ENCODE measurements at regions not wholly inside any gene's neighbourhood (a gene's known extent, or its start where the extent isn't known, plus 50 kb on each side); places are given as distances from the start of the nearest gene placed in this dataset.

- Histone ChIP-seq H3K4me3 (ENCODE audit: low read depth in 1 of 3, low read length in 3 of 3) (no peak overlapping the region), H3K27ac (ENCODE audit: low read depth in 1 of 2, low read length in 2 of 2) (no peak overlapping the region), H3K27me3 (ENCODE audit: control insufficient read depth in 4 of 4, insufficient read depth in 4 of 4, low read length in 3 of 4) (no peaks in the 10 kb centered on the region), H3K36me3 (ENCODE audit: control insufficient read depth in 4 of 4, insufficient read depth in 3 of 4, low read depth in 1 of 4, low read length in 3 of 4) (no peaks in the 10 kb centered on the region), H3K9me3 (ENCODE audit: control insufficient read depth in 4 of 4, low read length in 3 of 4) (no peaks in the 10 kb centered on the region), H3K4me1 (ENCODE audit: control insufficient read depth in 4 of 4, insufficient read depth in 4 of 4, low read length in 3 of 4) (no peaks in the 10 kb centered on the region), H3K9ac (ENCODE audit: low read depth in 1 of 2, low read length in 2 of 2) (no peak overlapping the region)
- TF ChIP-seq RAD21 (IDR thresholded peaks at IDR 0.05) (no peak), JUND (IDR thresholded peaks at IDR 0.05) (no peak), GABPA (IDR thresholded peaks at IDR 0.05 in 1 of 2, conservative IDR thresholded peaks at IDR 0.05 in 1 of 2) (no peak), FOXA1 (IDR thresholded peaks at IDR 0.05) (no peak), EGR1 (IDR thresholded peaks at IDR 0.05; ENCODE audit: low read depth in 2 of 2) (no peak), NR2F2 (IDR thresholded peaks at IDR 0.05) (no peak), RXRA (IDR thresholded peaks at IDR 0.05) (no peak), TAF1 (conservative IDR thresholded peaks at IDR 0.05) (no peak)
- TF ChIP-seq, protein P1, sequence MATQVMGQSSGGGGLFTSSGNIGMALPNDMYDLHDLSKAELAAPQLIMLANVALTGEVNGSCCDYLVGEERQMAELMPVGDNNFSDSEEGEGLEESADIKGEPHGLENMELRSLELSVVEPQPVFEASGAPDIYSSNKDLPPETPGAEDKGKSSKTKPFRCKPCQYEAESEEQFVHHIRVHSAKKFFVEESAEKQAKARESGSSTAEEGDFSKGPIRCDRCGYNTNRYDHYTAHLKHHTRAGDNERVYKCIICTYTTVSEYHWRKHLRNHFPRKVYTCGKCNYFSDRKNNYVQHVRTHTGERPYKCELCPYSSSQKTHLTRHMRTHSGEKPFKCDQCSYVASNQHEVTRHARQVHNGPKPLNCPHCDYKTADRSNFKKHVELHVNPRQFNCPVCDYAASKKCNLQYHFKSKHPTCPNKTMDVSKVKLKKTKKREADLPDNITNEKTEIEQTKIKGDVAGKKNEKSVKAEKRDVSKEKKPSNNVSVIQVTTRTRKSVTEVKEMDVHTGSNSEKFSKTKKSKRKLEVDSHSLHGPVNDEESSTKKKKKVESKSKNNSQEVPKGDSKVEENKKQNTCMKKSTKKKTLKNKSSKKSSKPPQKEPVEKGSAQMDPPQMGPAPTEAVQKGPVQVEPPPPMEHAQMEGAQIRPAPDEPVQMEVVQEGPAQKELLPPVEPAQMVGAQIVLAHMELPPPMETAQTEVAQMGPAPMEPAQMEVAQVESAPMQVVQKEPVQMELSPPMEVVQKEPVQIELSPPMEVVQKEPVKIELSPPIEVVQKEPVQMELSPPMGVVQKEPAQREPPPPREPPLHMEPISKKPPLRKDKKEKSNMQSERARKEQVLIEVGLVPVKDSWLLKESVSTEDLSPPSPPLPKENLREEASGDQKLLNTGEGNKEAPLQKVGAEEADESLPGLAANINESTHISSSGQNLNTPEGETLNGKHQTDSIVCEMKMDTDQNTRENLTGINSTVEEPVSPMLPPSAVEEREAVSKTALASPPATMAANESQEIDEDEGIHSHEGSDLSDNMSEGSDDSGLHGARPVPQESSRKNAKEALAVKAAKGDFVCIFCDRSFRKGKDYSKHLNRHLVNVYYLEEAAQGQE (IDR thresholded peaks at IDR 0.05) = no peak
- TF ChIP-seq, protein P2, sequence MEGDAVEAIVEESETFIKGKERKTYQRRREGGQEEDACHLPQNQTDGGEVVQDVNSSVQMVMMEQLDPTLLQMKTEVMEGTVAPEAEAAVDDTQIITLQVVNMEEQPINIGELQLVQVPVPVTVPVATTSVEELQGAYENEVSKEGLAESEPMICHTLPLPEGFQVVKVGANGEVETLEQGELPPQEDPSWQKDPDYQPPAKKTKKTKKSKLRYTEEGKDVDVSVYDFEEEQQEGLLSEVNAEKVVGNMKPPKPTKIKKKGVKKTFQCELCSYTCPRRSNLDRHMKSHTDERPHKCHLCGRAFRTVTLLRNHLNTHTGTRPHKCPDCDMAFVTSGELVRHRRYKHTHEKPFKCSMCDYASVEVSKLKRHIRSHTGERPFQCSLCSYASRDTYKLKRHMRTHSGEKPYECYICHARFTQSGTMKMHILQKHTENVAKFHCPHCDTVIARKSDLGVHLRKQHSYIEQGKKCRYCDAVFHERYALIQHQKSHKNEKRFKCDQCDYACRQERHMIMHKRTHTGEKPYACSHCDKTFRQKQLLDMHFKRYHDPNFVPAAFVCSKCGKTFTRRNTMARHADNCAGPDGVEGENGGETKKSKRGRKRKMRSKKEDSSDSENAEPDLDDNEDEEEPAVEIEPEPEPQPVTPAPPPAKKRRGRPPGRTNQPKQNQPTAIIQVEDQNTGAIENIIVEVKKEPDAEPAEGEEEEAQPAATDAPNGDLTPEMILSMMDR (IDR thresholded peaks at IDR 0.05; ENCODE audit: low read depth, low read length, missing input control) = no peak
- TF ChIP-seq, protein P3, sequence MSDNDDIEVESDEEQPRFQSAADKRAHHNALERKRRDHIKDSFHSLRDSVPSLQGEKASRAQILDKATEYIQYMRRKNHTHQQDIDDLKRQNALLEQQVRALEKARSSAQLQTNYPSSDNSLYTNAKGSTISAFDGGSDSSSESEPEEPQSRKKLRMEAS (IDR thresholded peaks at IDR 0.05) = no peak
- no peak for DNase-seq (ENCODE audit: low spot score)
- WGBS = 96% methylated on average over 5 of the region's 5 CpGs
These were observed 71.2 kb upstream of the ECE1 start for GRCh38 chr1:21361506-21361905.

GRCh38 chr1:21357161-21357560 is 66.9 kb upstream of the ECE1 start:
- Histone ChIP-seq H3K27ac (ENCODE audit: low read depth in 1 of 2, low read length in 2 of 2) (no peak overlapping the region), H3K4me3 (ENCODE audit: low read depth in 1 of 3, low read length in 3 of 3) (no peak overlapping the region), H3K9ac (ENCODE audit: low read depth in 1 of 2, low read length in 2 of 2) (no peak overlapping the region), H3K36me3 (ENCODE audit: control insufficient read depth in 4 of 4, insufficient read depth in 3 of 4, low read depth in 1 of 4, low read length in 3 of 4) (no peaks in the 10 kb centered on the region), H3K27me3 (ENCODE audit: control insufficient read depth in 4 of 4, insufficient read depth in 4 of 4, low read length in 3 of 4) (no peaks in the 10 kb centered on the region), H3K9me3 (ENCODE audit: control insufficient read depth in 4 of 4, low read length in 3 of 4) (no peaks in the 10 kb centered on the region), H3K4me1 (ENCODE audit: control insufficient read depth in 4 of 4, insufficient read depth in 4 of 4, low read length in 3 of 4) (no peaks in the 10 kb centered on the region)
- 92% methylated on average over 5 of the region's 5 CpGs for WGBS
- DNase-seq (ENCODE audit: low spot score) = no peak
- TF ChIP-seq, protein P1 (IDR thresholded peaks at IDR 0.05) = no peak
- no peak for TF ChIP-seq SP1 (IDR thresholded peaks at IDR 0.05)
- no peak for TF ChIP-seq HNF4A (conservative IDR thresholded peaks at IDR 0.05)
- TF ChIP-seq HNF4G (IDR thresholded peaks at IDR 0.05) = no peak
- no peak for TF ChIP-seq YY1 (IDR thresholded peaks at IDR 0.05)
- TF ChIP-seq NR2F2 (IDR thresholded peaks at IDR 0.05) = no peak
- TF ChIP-seq JUND (IDR thresholded peaks at IDR 0.05) = no peak
- TF ChIP-seq, protein P4, sequence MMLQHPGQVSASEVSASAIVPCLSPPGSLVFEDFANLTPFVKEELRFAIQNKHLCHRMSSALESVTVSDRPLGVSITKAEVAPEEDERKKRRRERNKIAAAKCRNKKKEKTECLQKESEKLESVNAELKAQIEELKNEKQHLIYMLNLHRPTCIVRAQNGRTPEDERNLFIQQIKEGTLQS (IDR thresholded peaks at IDR 0.05) = no peak
- TF ChIP-seq EGR1 (IDR thresholded peaks at IDR 0.05; ENCODE audit: low read depth in 2 of 2) = no peak
- no peak for TF ChIP-seq FOXA2 (IDR thresholded peaks at IDR 0.05)
- no peak for TF ChIP-seq ZBTB33 (IDR thresholded peaks at IDR 0.05)
- TF ChIP-seq TAF1 (conservative IDR thresholded peaks at IDR 0.05) = no peak
- TF ChIP-seq RAD21 (IDR thresholded peaks at IDR 0.05) = no peak
- no peak for TF ChIP-seq RXRA (IDR thresholded peaks at IDR 0.05)
- TF ChIP-seq, protein P3 (IDR thresholded peaks at IDR 0.05) = no peak
- TF ChIP-seq, protein P2 (IDR thresholded peaks at IDR 0.05; ENCODE audit: low read depth, low read length, missing input control) = no peak
- TF ChIP-seq GABPA (IDR thresholded peaks at IDR 0.05 in 1 of 2, conservative IDR thresholded peaks at IDR 0.05 in 1 of 2) = no peak

All from liver (tissue), 8 donors.